Testis (tissue), 2 donors: ENCODE measurements at regions not wholly inside any gene's neighbourhood (a gene's known extent, or its start where the extent isn't known, plus 50 kb on each side); places are given as distances from the start of the nearest gene placed in this dataset.
A peak's percentile ranks its signal among the peaks of the same experiment; 100 is the strongest.

Source experiments
- DNase-seq: peaks from one replicate; pipeline ENCODE4 v3.0.0-alpha.2; 2019
- H3K27ac ChIP-seq, 2 donors: fragments of 200-600 bp; sonication (generic); one replicate each; pipeline ENCODE4 v1.5.1; 2019
- H3K27me3 ChIP-seq: fragments of 200-600 bp; sonication (generic); one replicate; pipeline ENCODE4 v1.5.1; 2019
- H3K36me3 ChIP-seq: fragments of 200-600 bp; sonication (generic); one replicate; pipeline ENCODE4 v1.5.1; 2017; ENCODE audit warnings: low read depth; ENCODE audit errors: missing control alignments
- H3K4me1 ChIP-seq: fragments of 200-600 bp; sonication (generic); one replicate; pipeline ENCODE4 v1.5.1; 2019
- H3K4me3 ChIP-seq, 2 donors: fragments of 200-600 bp; sonication (generic); one replicate each; pipeline ENCODE4 v1.5.1; 2017 to 2019
- H3K9me3 ChIP-seq: fragments of 200-600 bp; sonication (generic); one replicate; pipeline ENCODE4 v1.5.1; 2017
- CTCF ChIP-seq, 3 experiments: fragments of 450-650 bp in 2 of 3; fragments of 200-600 bp in 1 of 3; sonication (generic) in 1 of 3; IDR thresholded peaks; one replicate each; pipeline ENCODE4 v1.5.1; 2016 to 2019; ENCODE audit warnings: antibody characterized with exemption in 3 of 3, mild to moderate bottlenecking in 2 of 3, moderate library complexity in 1 of 3
- POLR2A ChIP-seq: fragments of 450-650 bp; IDR thresholded peaks from one replicate; pipeline ENCODE4 v1.6.1; 2017; ENCODE audit warnings: antibody characterized with exemption, mild to moderate bottlenecking, moderate library complexity
- WGBS, 2 donors: methylation state at CpG; one replicate each; pipeline ENCODE4 v1.1.5; 2018; 5-methylcytosine and 5-hydroxymethylcytosine counted together
- intact Hi-C: fragments of 100-400 bp; cut with DNase I; formaldehyde crosslinking; loops from one replicate; pipeline ENCODE4 v1.15.1; 2023; ENCODE audit warnings: low total_unique reads

DNA sequence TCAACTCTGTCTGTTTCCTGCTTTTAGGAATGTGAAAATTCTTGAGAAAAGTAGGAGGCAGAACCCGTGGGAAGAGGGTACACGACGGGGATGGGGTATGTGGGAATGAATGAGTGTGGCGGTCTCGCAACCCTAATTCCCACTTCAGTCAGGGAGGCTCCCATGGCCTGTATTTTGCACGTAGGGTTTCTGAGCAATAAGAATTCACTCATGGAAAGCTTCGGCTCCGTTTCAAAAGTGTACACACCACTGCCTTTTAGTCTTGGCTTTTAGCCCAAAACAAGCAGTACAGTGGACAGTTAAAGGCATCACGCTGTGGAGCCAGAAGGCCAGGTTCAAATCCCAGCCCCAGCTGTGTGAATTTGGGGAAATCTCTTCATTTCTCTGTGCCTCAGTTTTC, 116.7 kb downstream of the MN1 start:
- H3K27me3 ChIP-seq = no peaks in the 10 kb centered on the region
- no peaks in the 10 kb centered on the region for H3K36me3 ChIP-seq
- no peak overlapping the region for H3K4me3 ChIP-seq
- no peak for TF ChIP-seq CTCF (IDR thresholded peaks at IDR 0.05)
- TF ChIP-seq POLR2A = no peak
- H3K27ac ChIP-seq = no peak overlapping the region
- intact Hi-C loops = no loop called here
- no peaks in the 10 kb centered on the region for H3K9me3 ChIP-seq
- no peak for DNase-seq
- 57 to 62% methylated on average over 9 of the region's 9 CpGs for WGBS, 2 donors
- peaks cover 8% of the 10 kb centered on the region for H3K4me1 ChIP-seq

GRCh38 chr22:27685515-27685914, 116.0 kb downstream of the MN1 start:
- WGBS, 2 donors = 88 to 98% methylated on average over 5 of the region's 5 CpGs
- H3K4me1 ChIP-seq = peaks cover 8% of the 10 kb centered on the region
- H3K4me3 ChIP-seq = no peak overlapping the region
- no peak overlapping the region for H3K27ac ChIP-seq
- no peaks in the 10 kb centered on the region for H3K36me3 ChIP-seq
- DNase-seq = no peak
- intact Hi-C loops = no loop called here
- H3K27me3 ChIP-seq = no peaks in the 10 kb centered on the region
- TF ChIP-seq POLR2A (no peak), CTCF (IDR thresholded peaks at IDR 0.05) (no peak)
- no peaks in the 10 kb centered on the region for H3K9me3 ChIP-seq

DNA sequence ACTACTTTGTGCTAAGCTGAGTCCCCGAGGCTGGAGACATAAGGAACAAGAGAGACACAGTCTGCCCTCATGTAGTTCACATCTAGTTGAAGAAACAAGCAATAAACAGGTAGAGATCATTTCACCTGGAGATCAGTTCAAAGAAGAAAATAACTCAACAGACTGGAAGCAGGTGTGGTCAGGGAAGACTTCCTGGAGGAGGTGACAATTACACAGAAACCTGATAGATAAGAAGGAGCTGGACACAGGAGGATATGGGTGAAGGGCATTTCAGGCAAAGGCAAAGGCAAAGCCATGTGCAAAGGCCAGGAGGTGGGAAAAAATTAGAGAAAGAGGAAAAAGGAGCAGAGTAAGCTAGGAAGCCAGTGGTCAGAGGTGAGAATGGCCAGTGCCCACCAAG, 115.6 kb downstream of the MN1 start:
- no peak overlapping the region for H3K4me3 ChIP-seq
- TF ChIP-seq POLR2A = no peak
- TF ChIP-seq CTCF (IDR thresholded peaks at IDR 0.05) = no peak
- intact Hi-C loops = no loop called here
- DNase-seq = no peak
- H3K36me3 ChIP-seq = no peaks in the 10 kb centered on the region
- no peak overlapping the region for H3K27ac ChIP-seq
- H3K9me3 ChIP-seq = no peaks in the 10 kb centered on the region
- peaks cover 8% of the 10 kb centered on the region for H3K4me1 ChIP-seq
- 79 to 88% methylated on average over 1 of the region's 1 CpG for WGBS, 2 donors
- H3K27me3 ChIP-seq = no peaks in the 10 kb centered on the region

DNA sequence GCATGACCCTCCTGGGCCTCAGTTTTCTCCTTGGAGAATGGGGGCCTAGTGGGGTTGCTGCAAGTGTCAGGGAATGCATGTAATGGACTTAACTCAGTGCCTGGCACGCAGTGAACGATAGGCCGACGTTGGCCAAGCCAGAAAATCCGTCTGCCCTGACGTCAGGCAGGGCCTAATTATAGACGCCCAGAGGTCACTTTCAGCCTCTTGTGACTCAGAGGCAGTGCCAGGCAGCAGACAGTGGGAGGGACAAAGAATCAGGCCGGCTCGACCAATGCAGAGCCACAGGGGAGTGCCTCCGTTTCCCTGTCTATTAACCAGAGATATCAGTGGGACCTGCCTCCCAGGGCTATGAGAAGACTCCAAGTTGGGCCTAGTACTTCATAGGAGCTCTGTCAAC, 115.0 kb downstream of the MN1 start:
- intact Hi-C loops = no loop called here
- TF ChIP-seq POLR2A (no peak), CTCF (IDR thresholded peaks at IDR 0.05) (no peak)
- H3K27me3 ChIP-seq = no peaks in the 10 kb centered on the region
- no peaks in the 10 kb centered on the region for H3K36me3 ChIP-seq
- peak; percentile 63 for DNase-seq
- WGBS, 2 donors = 68 to 78% methylated on average over 9 to 10 of the region's 10 CpGs
- H3K9me3 ChIP-seq = no peaks in the 10 kb centered on the region
- peak overlapping the region in 1 of 2 donors; percentile 76 for H3K27ac ChIP-seq
- H3K4me1 ChIP-seq = peaks cover 8% of the 10 kb centered on the region
- no peak overlapping the region for H3K4me3 ChIP-seq

DNA sequence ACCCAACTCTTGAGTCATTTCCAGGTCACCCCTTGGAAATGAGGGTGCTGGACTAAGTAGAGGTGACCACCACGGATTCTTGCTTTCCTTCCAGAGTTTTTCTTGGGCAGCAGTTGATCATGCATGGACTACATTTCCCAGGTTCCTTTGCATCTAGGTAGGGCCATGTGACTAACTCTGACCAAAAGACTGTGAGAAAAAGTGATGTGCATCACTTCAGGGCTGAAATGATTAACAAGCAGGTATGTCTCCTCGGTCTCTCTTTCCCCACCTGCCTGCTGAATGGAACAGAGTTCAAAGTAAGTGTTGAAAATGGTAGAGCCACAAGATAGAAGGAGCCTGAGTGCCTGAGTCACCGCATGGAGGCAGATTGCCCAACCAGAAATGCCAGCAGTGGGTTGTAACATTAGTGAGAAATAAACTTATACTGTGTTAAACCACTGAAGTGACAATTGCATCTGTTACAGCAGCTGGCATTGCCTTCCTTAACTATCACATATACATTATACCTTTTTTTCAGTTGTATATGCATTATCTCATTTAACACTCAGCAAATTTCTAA, 113.5 kb downstream of the MN1 start:
- DNase-seq = no peak
- no peak overlapping the region for H3K4me3 ChIP-seq
- intact Hi-C loops = no loop called here
- H3K4me1 ChIP-seq = peaks cover 8% of the 10 kb centered on the region
- 91 to 97% methylated on average over 3 of the region's 3 CpGs for WGBS, 2 donors
- no peak for TF ChIP-seq CTCF (IDR thresholded peaks at IDR 0.05)
- TF ChIP-seq POLR2A = no peak
- no peak overlapping the region for H3K27ac ChIP-seq
- no peaks in the 10 kb centered on the region for H3K27me3 ChIP-seq
- H3K9me3 ChIP-seq = no peaks in the 10 kb centered on the region
- H3K36me3 ChIP-seq = no peaks in the 10 kb centered on the region
